Astrocyte (in vitro differentiated cells and primary cell): ENCODE measurements at regions not wholly inside any gene's neighbourhood (a gene's known extent, or its start where the extent isn't known, plus 50 kb on each side); places are given as distances from the start of the nearest gene placed in this dataset.

ENCODE experiments used
- EZH2 ChIP-seq: IDR thresholded peaks from 2 replicates; pipeline ENCODE4 v1.6.1; 2012; ENCODE audit warnings: mild to moderate bottlenecking, low read length, inconsistent platforms; ENCODE audit not compliant: insufficient read depth
- TF ChIP-seq, protein P1 (sequence below): IDR thresholded peaks from 2 replicates; pipeline ENCODE4 v1.5.1; 2011; ENCODE audit warnings: low read depth, mild to moderate bottlenecking, inconsistent platforms, low read length, moderate library complexity; ENCODE audit not compliant: insufficient read depth

GRCh38 chr5:18285257-18285656 lies 651.0 kb downstream of the TAF11L14 start:
- TF ChIP-seq, protein P1, sequence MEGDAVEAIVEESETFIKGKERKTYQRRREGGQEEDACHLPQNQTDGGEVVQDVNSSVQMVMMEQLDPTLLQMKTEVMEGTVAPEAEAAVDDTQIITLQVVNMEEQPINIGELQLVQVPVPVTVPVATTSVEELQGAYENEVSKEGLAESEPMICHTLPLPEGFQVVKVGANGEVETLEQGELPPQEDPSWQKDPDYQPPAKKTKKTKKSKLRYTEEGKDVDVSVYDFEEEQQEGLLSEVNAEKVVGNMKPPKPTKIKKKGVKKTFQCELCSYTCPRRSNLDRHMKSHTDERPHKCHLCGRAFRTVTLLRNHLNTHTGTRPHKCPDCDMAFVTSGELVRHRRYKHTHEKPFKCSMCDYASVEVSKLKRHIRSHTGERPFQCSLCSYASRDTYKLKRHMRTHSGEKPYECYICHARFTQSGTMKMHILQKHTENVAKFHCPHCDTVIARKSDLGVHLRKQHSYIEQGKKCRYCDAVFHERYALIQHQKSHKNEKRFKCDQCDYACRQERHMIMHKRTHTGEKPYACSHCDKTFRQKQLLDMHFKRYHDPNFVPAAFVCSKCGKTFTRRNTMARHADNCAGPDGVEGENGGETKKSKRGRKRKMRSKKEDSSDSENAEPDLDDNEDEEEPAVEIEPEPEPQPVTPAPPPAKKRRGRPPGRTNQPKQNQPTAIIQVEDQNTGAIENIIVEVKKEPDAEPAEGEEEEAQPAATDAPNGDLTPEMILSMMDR = no peak
- no peak for TF ChIP-seq EZH2
